ENCODE measurements at regions not wholly inside any gene's neighbourhood (a gene's known extent, or its start where the extent isn't known, plus 50 kb on each side); places are given as distances from the start of the nearest gene placed in this dataset.

- TF ChIP-seq POLR2A (IDR thresholded peaks at IDR 0.05) (no peak), CTCF (IDR thresholded peaks at IDR 0.05) (no peak)
Measured at GRCh38 chrX:1871887-1872286, 257.0 kb downstream of the ASMT start.
